HL-60 (cell line): ENCODE measurements at regions not wholly inside any gene's neighbourhood (a gene's known extent, or its start where the extent isn't known, plus 50 kb on each side); places are given as distances from the start of the nearest gene placed in this dataset.

Source experiments
- CTCF ChIP-seq: IDR thresholded peaks from one replicate; pipeline ENCODE4 v1.5.1; 2011; ENCODE audit warnings: low read length, control low read depth, inconsistent platforms; ENCODE audit not compliant: insufficient read depth
- GABPA ChIP-seq: IDR thresholded peaks from 2 replicates; pipeline ENCODE4 v1.6.1; 2012; ENCODE audit warnings: low read depth
- POLR2AphosphoS5 ChIP-seq: IDR thresholded peaks from 2 replicates; pipeline ENCODE4 v1.6.1; 2012; ENCODE audit warnings: low read depth
- SPI1 ChIP-seq: IDR thresholded peaks from 2 replicates; pipeline ENCODE4 v1.6.1; 2012; ENCODE audit warnings: low read depth, mild to moderate bottlenecking, borderline replicate concordance
- TF ChIP-seq, protein P1 (sequence below): IDR thresholded peaks from 2 replicates; pipeline ENCODE4 v1.6.1; 2012; ENCODE audit warnings: low read depth; ENCODE audit not compliant: insufficient replicate concordance

GRCh38 chr2:234814374-234814773 is 137.4 kb upstream of the SH3BP4 start:
- no peak for TF ChIP-seq CTCF
- TF ChIP-seq, protein P1, sequence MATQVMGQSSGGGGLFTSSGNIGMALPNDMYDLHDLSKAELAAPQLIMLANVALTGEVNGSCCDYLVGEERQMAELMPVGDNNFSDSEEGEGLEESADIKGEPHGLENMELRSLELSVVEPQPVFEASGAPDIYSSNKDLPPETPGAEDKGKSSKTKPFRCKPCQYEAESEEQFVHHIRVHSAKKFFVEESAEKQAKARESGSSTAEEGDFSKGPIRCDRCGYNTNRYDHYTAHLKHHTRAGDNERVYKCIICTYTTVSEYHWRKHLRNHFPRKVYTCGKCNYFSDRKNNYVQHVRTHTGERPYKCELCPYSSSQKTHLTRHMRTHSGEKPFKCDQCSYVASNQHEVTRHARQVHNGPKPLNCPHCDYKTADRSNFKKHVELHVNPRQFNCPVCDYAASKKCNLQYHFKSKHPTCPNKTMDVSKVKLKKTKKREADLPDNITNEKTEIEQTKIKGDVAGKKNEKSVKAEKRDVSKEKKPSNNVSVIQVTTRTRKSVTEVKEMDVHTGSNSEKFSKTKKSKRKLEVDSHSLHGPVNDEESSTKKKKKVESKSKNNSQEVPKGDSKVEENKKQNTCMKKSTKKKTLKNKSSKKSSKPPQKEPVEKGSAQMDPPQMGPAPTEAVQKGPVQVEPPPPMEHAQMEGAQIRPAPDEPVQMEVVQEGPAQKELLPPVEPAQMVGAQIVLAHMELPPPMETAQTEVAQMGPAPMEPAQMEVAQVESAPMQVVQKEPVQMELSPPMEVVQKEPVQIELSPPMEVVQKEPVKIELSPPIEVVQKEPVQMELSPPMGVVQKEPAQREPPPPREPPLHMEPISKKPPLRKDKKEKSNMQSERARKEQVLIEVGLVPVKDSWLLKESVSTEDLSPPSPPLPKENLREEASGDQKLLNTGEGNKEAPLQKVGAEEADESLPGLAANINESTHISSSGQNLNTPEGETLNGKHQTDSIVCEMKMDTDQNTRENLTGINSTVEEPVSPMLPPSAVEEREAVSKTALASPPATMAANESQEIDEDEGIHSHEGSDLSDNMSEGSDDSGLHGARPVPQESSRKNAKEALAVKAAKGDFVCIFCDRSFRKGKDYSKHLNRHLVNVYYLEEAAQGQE, result no peak
- no peak for TF ChIP-seq GABPA
- TF ChIP-seq POLR2AphosphoS5, result no peak
- TF ChIP-seq SPI1, result no peak
